GM18868 (cell line): ENCODE measurements at regions not wholly inside any gene's neighbourhood (a gene's known extent, or its start where the extent isn't known, plus 50 kb on each side); places are given as distances from the start of the nearest gene placed in this dataset.
"Not testable (repeated sequence)": the region's sequence is repeated elsewhere in the genome, so short reads cannot be mapped to it uniquely, and the experiment has no call there.

Experiments used
- ATAC-seq: cut with Tn5 transposase; IDR thresholded peaks from one replicate; pipeline ENCODE4 v1.9.1; 2021; ENCODE audit warnings: mild to moderate bottlenecking, moderate library complexity; ENCODE audit not compliant: unreplicated experiment

GRCh38 chr15:79492065-79492464 lies 59.9 kb downstream of the MINAR1 start:
- no peak for ATAC-seq

DNA sequence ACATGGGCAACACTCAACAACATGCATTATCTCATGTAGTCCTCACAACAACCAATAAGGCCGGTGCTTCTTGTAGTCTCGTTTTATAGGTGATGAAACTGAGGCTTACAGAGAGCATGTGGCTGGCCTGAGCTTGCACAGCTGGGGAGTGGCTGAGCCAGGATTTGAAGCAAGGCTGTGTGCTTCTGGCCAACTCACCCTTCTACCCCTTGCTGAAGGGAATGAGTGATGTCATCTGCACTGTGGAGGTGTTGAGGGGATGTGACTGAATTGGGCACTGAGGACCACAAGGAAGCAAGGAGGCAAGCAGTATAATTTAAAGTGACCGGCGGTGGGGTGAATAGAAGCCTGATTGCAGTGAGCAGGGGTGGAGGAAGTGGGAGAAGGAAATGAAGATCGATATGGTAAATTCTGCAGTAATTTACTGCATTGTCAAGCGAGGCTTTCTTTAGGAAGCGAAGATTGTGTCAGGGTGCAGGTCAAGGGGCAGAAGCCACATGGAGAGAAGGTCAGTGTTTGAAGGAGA lies 62.3 kb downstream of the MINAR1 start:
- ATAC-seq = no peak

GRCh38 chr15:79494963-79495755 lies 63.0 kb downstream of the MINAR1 start:
- ATAC-seq = no peak

DNA sequence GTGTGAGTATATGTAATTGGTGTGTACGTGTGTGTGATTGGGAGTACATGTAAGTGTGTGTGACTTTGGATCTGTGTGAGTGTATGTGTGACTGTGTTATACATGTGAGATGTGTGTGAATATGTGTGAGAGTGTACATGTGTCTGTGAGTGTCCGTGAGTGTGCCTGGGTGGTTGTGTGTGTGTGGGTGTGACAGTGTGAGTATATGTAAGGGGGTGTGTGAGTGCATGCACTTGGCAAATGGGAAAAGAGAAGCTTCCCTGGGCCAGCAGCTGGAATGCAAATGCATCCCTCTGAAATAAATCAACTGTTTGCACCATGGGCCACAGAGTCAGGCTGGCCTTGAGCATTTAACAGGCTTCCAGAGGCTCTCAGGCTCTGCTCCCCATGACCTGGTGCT lies 63.6 kb downstream of the MINAR1 start:
- ATAC-seq = no peak

- ATAC-seq = no peak
These were observed 64.7 kb downstream of the MINAR1 start for GRCh38 chr15:79496838-79497237.

GRCh38 chr15:79501086-79501485 lies 69.0 kb downstream of the MINAR1 start:
- ATAC-seq = no peak

DNA sequence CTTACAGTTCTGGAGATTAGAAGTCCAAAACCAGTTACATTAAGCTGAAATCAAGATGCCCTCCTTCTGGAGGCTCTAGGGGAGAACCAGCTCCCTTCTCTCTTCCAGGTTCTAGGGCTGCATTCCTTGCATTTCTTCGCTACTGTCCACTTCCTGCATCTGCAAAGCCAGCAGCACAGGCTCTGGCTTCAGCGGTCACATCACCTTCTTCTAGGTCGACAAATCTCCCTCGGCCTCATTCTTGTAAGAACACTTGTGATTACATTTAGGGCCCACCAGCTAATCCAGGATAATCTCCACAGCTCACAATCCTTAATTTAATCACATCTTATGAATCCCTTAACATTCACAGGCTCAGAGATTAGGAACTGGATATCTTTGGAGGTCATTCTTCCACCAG lies 73.8 kb downstream of the MINAR1 start:
- no peak for ATAC-seq

DNA sequence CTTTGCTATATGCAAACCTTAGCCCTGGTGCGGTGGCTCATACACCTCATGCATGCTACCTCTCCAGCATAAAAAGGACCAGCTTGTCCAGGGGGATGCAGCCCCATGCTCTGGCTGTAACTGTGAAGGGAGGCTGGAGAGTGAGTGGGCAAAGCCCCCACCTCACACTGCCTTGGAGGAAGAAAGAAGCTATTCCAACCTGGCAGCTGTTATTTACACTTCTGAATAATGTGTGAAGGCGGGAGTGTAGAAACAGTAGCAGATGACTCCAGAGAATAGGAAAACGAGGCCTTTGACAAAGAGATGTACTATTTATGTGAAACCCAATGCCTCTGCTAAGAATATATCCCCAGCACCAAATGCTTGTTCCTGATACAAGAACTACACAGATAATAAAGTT lies 80.7 kb downstream of the MINAR1 start:
- not testable (repeated sequence) for ATAC-seq

- no peak for ATAC-seq
These were observed 81.3 kb downstream of the MINAR1 start for GRCh38 chr15:79513417-79513816.

- ATAC-seq = no peak
These were observed 81.8 kb downstream of the MINAR1 start for GRCh38 chr15:79513940-79514339.

DNA sequence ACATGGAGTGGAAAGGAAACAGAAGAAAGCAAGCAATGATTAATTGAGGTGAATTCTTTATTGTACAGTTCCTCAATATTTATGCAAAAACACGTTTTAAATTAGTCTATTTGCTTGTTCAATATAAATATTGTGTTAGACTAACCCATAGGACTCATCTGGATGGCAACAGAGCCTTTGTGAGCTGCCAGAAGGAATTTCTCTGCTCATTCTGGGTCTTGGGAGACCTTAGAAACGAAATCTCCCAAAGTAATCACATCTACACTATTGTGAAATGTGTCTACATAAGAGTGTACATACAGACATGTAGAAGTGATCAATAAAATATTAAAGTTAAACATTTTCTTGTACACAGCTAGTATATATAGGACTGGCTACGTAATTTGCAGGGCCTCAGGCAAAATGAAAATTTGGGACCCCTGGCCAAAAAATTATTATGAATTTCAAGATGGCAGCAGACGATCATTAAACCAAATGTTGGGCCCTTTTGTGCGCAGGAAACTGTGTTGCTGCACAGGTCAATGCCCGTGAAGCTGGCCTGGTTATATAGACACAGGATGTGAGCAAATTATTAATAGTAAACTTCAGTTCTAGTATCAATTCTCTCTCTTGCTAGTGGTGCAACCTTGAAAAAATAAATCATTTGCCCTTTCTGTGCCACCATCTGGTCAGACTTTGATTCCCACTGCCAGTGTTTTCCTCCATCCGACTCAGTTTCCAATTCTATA lies 83.3 kb downstream of the MINAR1 start:
- no peak for ATAC-seq

DNA sequence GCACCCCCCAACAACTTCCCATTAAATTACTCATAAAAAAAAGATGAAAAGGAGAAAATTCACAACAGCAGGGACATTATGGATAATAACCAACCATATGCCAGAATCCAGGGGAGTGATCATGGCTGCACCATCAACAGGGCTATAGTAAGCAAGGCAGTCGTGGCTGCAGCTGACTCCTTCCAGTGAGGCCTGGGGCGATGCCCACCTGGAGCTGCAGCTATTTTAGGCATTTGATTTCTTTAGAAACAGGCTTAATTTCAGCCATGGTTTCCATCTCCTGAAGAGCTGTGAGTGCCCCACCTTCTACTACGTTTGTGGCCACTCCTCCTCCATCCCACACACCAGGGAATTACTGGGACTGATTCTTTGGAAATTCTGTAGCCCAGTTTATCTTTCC lies 84.0 kb downstream of the MINAR1 start:
- no peak for ATAC-seq

- no peak for ATAC-seq
These were observed 84.5 kb downstream of the MINAR1 start for GRCh38 chr15:79516646-79517045.

DNA sequence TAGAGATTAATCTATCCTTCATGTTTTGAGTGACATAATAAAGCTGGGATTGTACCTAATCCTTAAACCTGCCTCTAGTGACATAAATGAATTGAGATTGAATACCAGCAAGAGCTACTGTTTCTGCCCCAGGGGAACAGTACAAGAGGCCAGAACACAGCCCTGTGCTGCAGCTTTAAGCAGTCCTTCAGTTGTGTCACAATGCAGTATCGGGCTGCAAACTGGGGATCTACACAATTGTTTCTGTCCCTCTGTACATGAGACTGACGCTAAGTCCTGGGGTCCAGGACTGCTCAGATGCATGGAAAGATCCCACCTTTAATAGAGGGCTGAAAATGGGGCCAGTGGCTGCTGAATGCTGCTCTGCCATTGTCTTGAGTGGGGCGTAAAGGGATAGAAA lies 87.5 kb downstream of the MINAR1 start:
- no peak for ATAC-seq

DNA sequence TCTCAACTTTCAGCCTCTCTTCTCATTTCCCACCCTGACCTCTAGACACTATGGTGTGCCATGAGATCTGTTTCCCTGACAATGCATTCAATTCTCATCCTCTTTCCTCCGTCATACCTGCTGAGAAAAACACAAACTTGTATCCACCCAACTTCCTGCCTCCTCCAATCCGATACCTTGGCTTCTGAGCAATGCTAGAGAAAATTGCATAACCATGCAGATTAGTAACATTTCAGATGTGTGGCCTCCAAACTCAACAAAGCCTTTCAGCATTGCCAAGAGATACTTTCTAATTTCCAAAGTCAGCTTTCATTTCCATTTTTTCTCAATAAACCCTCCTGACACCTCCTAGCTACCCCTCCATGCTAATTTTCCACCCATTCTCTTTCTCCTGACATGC lies 88.5 kb downstream of the MINAR1 start:
- ATAC-seq = no peak

- ATAC-seq = no peak
These were observed 90.5 kb downstream of the MINAR1 start for GRCh38 chr15:79522656-79523055.

DNA sequence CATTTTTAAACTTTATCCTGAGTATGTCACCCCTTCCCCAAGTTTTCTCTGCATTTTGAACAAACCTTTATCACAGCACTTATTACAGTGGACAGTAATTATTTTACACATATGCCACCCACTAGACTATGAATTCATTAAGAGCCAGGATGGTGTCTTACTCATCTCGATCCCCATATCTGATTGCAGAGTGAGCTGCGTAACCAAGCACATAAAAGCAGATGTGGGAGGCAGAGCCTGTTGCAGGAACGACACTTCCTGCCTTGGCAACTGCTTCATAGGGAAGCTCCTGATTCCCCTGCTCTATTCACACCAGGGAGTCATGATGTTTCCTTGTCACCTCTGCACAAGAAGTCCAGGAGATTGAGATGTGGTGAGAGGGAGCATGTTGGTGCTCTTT lies 91.1 kb downstream of the MINAR1 start:
- ATAC-seq = no peak

DNA sequence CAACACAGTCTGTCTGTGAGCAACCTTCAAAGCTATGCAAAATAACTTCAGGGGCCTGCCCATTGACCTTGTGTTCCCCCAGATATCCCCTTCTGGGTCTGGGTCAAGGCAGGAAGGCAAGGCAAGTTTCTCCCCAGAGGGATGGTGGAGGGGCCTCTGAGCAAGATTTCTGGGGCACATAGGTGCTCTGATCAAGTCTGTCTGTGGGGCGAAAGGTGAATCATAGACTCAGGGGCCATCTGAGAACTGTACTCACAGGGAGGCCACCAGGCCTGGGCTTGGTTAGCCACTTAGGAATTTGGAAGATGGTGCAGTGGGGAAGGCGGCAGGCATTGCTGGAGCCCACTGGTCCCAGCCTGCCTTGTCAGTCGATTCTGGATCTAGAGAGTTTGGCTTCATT lies 92.4 kb downstream of the MINAR1 start:
- no peak for ATAC-seq

DNA sequence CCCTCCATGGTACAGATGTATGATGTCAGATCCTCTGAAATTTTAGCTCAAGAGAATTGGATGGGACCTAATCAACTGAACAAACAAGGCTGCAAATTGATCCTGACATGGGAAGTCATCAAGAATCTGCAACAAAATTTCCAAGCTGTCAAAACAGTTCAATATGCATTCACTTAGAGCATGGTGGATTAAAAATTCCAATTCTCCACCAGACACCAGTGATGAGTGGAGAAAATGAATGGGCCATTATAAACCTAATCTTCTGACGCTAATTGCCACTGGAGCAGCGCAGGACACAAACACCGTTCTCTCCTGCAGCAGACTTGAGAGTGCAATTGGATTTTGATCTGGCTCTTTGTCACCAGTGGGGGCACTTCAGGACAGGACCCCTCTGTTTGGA lies 94.2 kb downstream of the MINAR1 start:
- no peak for ATAC-seq

- ATAC-seq = no peak
These were observed 95.7 kb downstream of the MINAR1 start for GRCh38 chr15:79527821-79528220.

GRCh38 chr15:79529157-79529785 lies 97.1 kb downstream of the MINAR1 start:
- no peak for ATAC-seq

GRCh38 chr15:79535536-79535935 lies 103.4 kb downstream of the MINAR1 start:
- ATAC-seq = no peak
